GM12878 (cell line): ENCODE measurements at regions not wholly inside any gene's neighbourhood (a gene's known extent, or its start where the extent isn't known, plus 50 kb on each side); places are given as distances from the start of the nearest gene placed in this dataset.

Experiments used
- ATAC-seq: fragments of 200-7000 bp; cut with Tn5 transposase; 3 replicates; pipeline ENCODE4 v1.9.1; 2020; ENCODE audit warnings: mild to moderate bottlenecking, moderate library complexity
- BruUV-seq: library from RNA; stranded (reverse); fragments of 400-500 nt; replicated peaks from 2 replicates; lab custom pipeline; 2021; lab: Mats Ljungman, UMichigan
- CTCF ChIA-PET: fragments of 300-600 bp; sonication (Branson Sonifier 250); formaldehyde crosslinking; extraction: SDS; loops from one replicate; lab custom pipeline; 2021; ENCODE audit warnings: inconsistent platforms; lab: Yijun Ruan, JAX
- POLR2A ChIA-PET: fragments of 350-600 bp; formaldehyde crosslinking; extraction: SDS; loops from one replicate; lab custom pipeline; 2021; ENCODE audit warnings: inconsistent platforms; lab: Charles Lee
- RAD21 ChIA-PET: fragments of 300-600 bp; sonication (Branson Sonifier 250); formaldehyde crosslinking; loops from one replicate; lab custom pipeline; 2023; ENCODE audit warnings: antibody characterized with exemption; ENCODE audit not compliant: unreplicated experiment; lab: Charles Lee
- SMC1A ChIA-PET: fragments of 300-600 bp; sonication (Branson Sonifier 250); formaldehyde crosslinking; loops from one replicate; lab custom pipeline; 2023; ENCODE audit not compliant: unreplicated experiment, uncharacterized antibody; lab: Charles Lee
- DNase-seq: peaks from one replicate; pipeline ENCODE4 v3.0.0-alpha.2; 2011; ENCODE audit warnings: low read depth, low spot score
- FAIRE-seq: peaks from 3 replicates; lab custom pipeline; 2011; peaks lifted over from hg19 to GRCh38; lab: Jason Lieb, UNC
- H2AFZ ChIP-seq: 2 replicates; pipeline ENCODE4 v1.6.0; 2011; ENCODE audit warnings: low read depth, low read length, control low read depth; ENCODE audit not compliant: control insufficient read depth
- H3K27ac ChIP-seq: 2 replicates; pipeline ENCODE4 v1.5.1; 2011; ENCODE audit warnings: control low read depth; ENCODE audit not compliant: control insufficient read depth, insufficient read depth
- H3K27me3 ChIP-seq, 2 experiments: replicated peaks in 1 of 2; 2 replicates each; pipeline versions ENCODE4 v1.6.0 to v1.6.1; 2011; ENCODE audit warnings: low read length in 1 of 2; ENCODE audit not compliant: control insufficient read depth in 2 of 2, insufficient read depth in 2 of 2
- H3K36me3 ChIP-seq, 2 experiments: 2 replicates each; pipeline ENCODE4 v1.5.1; 2011; ENCODE audit warnings: low read length in 1 of 2; ENCODE audit not compliant: control insufficient read depth in 2 of 2, insufficient read depth in 2 of 2
- H3K4me1 ChIP-seq: 2 replicates; pipeline ENCODE4 v1.6.1; 2011; ENCODE audit warnings: mild to moderate bottlenecking, low read length, moderate library complexity, mixed read lengths; ENCODE audit not compliant: control insufficient read depth, insufficient read depth
- H3K4me2 ChIP-seq: 2 replicates; pipeline ENCODE4 v1.6.0; 2011; ENCODE audit warnings: control low read depth; ENCODE audit not compliant: control insufficient read depth, insufficient read depth
- H3K4me3 ChIP-seq: fragments of 200-600 bp; sonication (generic); 2 replicates; pipeline ENCODE4 v1.5.1; 2016
- H3K79me2 ChIP-seq: 2 replicates; pipeline ENCODE4 v1.6.0; 2011; ENCODE audit warnings: low read length; ENCODE audit not compliant: control insufficient read depth, insufficient read depth
- H3K9ac ChIP-seq: 2 replicates; pipeline ENCODE4 v1.8.0; 2011; ENCODE audit warnings: low read length, control low read depth, mixed read lengths; ENCODE audit not compliant: control insufficient read depth, insufficient read depth
- H3K9me3 ChIP-seq: replicated peaks from 3 replicates; pipeline ENCODE4 v1.5.1; 2011; ENCODE audit warnings: mild to moderate bottlenecking, low read length; ENCODE audit not compliant: control insufficient read depth, insufficient read depth
- H4K20me1 ChIP-seq: 2 replicates; pipeline ENCODE4 v1.6.0; 2011; ENCODE audit not compliant: control insufficient read depth, insufficient read depth
- BCL11A ChIP-seq: IDR thresholded peaks from 2 replicates; pipeline ENCODE4 v1.6.1; 2011; ENCODE audit warnings: low read depth, low read length
- BHLHE40 ChIP-seq, 2 experiments: fragments of 450-650 bp in 1 of 2; IDR thresholded peaks; 2 replicates each; pipeline ENCODE4 v1.6.1; 2011 to 2017; ENCODE audit warnings: low read depth in 2 of 2, borderline replicate concordance in 1 of 2, improper control_type of control experiment in 1 of 2, low read length in 1 of 2, mild to moderate bottlenecking in 1 of 2
- CHD4 ChIP-seq: fragments of 200-600 bp; sonication (generic); IDR thresholded peaks from 2 replicates; pipeline ENCODE4 v1.6.1; 2016; ENCODE audit warnings: mild to moderate bottlenecking
- IRF4 ChIP-seq: IDR thresholded peaks from 2 replicates; pipeline ENCODE4 v1.6.1; 2011; ENCODE audit warnings: low read depth, low read length
- MYC ChIP-seq: IDR thresholded peaks from 2 replicates; pipeline ENCODE4 v1.6.1; 2011; ENCODE audit warnings: mild to moderate bottlenecking, low read length, moderate library complexity, inconsistent platforms; ENCODE audit not compliant: insufficient read depth, insufficient replicate concordance, insufficient read length, severe bottlenecking
- NFIC ChIP-seq: IDR thresholded peaks from 2 replicates; pipeline ENCODE4 v1.6.1; 2012; ENCODE audit warnings: low read depth, mild to moderate bottlenecking, inconsistent platforms, low read length, moderate library complexity
- PAX8 ChIP-seq: fragments of 450-650 bp; IDR thresholded peaks from 2 replicates; pipeline ENCODE4 v1.6.1; 2017; ENCODE audit warnings: mild to moderate bottlenecking, moderate library complexity
- POLR2AphosphoS5 ChIP-seq: IDR thresholded peaks from 2 replicates; pipeline ENCODE4 v1.6.1; 2011; ENCODE audit warnings: mild to moderate bottlenecking, low read length, inconsistent platforms
- POU2F2 ChIP-seq: IDR thresholded peaks from 3 replicates; pipeline ENCODE4 v1.6.1; 2011; ENCODE audit warnings: low read depth, mild to moderate bottlenecking, low read length, borderline replicate concordance
- SP1 ChIP-seq: IDR thresholded peaks from one replicate; pipeline ENCODE4 v1.6.1; 2011; ENCODE audit warnings: low read depth, low read length
- TAF1 ChIP-seq: IDR thresholded peaks from 2 replicates; pipeline ENCODE4 v1.6.1; 2011; ENCODE audit warnings: mild to moderate bottlenecking, low read depth, low read length, borderline replicate concordance
- TBL1XR1 ChIP-seq: IDR thresholded peaks from 2 replicates; pipeline ENCODE4 v1.6.1; 2012; ENCODE audit warnings: low read depth, low read length, improper control_type of control experiment
- WRNIP1 ChIP-seq: IDR thresholded peaks from 2 replicates; pipeline ENCODE4 v1.6.1; 2011; ENCODE audit warnings: low read depth, low read length, improper control_type of control experiment, borderline replicate concordance
- YBX1 ChIP-seq: fragments of 450-650 bp; IDR thresholded peaks from 2 replicates; pipeline ENCODE4 v1.6.1; 2016; ENCODE audit warnings: antibody characterized with exemption
- WGBS: methylation state at CpG from one replicate; pipeline ENCODE4 v1.1.6; 2016; ENCODE audit warnings: low lambda C conversion rate; ENCODE audit not compliant: insufficient replicate concordance, insufficient coverage; ENCODE audit errors: missing lambda C conversion rate; 5-methylcytosine and 5-hydroxymethylcytosine counted together
- in situ Hi-C: fragments of 300-500 bp; cut with MboI; formaldehyde crosslinking; loops from 9 replicates; pipeline ENCODE4 v1.14.3; 2018; ENCODE audit warnings: mixed read lengths
- intact Hi-C: fragments of 100-400 bp; cut with micrococcal nuclease; formaldehyde crosslinking; loops from one replicate; pipeline ENCODE4 v1.14.2; 2022; ENCODE audit not compliant: unreplicated experiment
- TF ChIP-seq, protein P1 (sequence below): IDR thresholded peaks from 2 replicates; pipeline ENCODE4 v1.6.1; 2012; ENCODE audit warnings: mild to moderate bottlenecking, low read depth, low read length
- TF ChIP-seq, protein P2 (sequence below): fragments of 450-650 bp; IDR thresholded peaks from 2 replicates; pipeline ENCODE4 v1.6.1; 2017; ENCODE audit warnings: low read depth, mild to moderate bottlenecking, moderate library complexity
- TF ChIP-seq, protein P3 (sequence below): fragments of 150-350 bp; IDR thresholded peaks from 2 replicates; pipeline ENCODE4 v1.6.1; 2014; ENCODE audit warnings: mild to moderate bottlenecking, low read depth, low read length
- TF ChIP-seq, protein P4 (sequence below): IDR thresholded peaks from 2 replicates; pipeline ENCODE4 v1.6.1; 2012; ENCODE audit warnings: low read depth, low read length, improper control_type of control experiment

DNA sequence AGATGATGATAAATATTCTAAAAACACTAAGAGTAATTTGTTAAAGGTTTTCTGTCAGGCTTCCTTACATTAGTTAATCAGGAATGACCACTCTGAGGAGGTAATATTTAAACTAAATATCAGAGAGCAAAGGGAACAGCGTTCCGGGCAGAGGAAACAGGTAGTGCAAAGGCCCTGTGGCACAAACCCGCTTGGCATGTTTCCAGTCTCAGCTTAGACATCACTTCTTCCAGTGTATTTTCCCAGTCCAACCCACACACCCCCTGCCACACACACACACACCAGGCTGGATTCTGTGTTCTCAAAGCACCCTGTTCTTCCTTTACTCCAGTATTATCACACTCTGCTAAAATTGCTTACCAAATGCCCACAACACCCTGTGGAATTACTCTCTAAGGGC lies 247.1 kb downstream of the RPS29 start (continued):
- TF ChIP-seq, protein P1, sequence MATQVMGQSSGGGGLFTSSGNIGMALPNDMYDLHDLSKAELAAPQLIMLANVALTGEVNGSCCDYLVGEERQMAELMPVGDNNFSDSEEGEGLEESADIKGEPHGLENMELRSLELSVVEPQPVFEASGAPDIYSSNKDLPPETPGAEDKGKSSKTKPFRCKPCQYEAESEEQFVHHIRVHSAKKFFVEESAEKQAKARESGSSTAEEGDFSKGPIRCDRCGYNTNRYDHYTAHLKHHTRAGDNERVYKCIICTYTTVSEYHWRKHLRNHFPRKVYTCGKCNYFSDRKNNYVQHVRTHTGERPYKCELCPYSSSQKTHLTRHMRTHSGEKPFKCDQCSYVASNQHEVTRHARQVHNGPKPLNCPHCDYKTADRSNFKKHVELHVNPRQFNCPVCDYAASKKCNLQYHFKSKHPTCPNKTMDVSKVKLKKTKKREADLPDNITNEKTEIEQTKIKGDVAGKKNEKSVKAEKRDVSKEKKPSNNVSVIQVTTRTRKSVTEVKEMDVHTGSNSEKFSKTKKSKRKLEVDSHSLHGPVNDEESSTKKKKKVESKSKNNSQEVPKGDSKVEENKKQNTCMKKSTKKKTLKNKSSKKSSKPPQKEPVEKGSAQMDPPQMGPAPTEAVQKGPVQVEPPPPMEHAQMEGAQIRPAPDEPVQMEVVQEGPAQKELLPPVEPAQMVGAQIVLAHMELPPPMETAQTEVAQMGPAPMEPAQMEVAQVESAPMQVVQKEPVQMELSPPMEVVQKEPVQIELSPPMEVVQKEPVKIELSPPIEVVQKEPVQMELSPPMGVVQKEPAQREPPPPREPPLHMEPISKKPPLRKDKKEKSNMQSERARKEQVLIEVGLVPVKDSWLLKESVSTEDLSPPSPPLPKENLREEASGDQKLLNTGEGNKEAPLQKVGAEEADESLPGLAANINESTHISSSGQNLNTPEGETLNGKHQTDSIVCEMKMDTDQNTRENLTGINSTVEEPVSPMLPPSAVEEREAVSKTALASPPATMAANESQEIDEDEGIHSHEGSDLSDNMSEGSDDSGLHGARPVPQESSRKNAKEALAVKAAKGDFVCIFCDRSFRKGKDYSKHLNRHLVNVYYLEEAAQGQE = no peak
- TF ChIP-seq NFIC = no peak
- no peak for TF ChIP-seq CHD4
- TF ChIP-seq, protein P2, sequence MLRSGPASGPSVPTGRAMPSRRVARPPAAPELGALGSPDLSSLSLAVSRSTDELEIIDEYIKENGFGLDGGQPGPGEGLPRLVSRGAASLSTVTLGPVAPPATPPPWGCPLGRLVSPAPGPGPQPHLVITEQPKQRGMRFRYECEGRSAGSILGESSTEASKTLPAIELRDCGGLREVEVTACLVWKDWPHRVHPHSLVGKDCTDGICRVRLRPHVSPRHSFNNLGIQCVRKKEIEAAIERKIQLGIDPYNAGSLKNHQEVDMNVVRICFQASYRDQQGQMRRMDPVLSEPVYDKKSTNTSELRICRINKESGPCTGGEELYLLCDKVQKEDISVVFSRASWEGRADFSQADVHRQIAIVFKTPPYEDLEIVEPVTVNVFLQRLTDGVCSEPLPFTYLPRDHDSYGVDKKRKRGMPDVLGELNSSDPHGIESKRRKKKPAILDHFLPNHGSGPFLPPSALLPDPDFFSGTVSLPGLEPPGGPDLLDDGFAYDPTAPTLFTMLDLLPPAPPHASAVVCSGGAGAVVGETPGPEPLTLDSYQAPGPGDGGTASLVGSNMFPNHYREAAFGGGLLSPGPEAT = no peak
- TF ChIP-seq POLR2AphosphoS5 = no peak

DNA sequence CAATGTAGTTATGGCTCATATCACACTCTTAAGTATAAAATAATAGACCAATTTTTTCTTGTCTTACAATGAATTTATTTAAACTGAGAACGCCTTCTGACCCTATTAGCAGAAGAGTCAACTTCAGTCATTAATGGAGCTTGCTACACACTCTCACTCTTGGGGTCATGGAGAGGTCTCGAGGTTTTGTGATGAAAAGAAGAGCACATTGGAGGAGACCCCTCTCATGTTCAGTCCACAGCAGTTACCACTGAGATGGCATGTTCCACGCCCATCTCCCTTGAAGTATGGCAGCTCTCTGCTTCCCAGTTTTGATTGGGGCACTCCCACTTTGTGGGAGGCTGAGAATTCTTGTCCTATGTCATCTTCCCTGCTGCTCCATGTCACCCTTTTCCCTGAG lies 266.4 kb downstream of the RPS29 start:
- POLR2A ChIA-PET = no interaction called here
- BruUV-seq = no TSS peak
- in situ Hi-C loops = no loop called here
- TF ChIP-seq BCL11A = no peak
- TF ChIP-seq, protein P3, sequence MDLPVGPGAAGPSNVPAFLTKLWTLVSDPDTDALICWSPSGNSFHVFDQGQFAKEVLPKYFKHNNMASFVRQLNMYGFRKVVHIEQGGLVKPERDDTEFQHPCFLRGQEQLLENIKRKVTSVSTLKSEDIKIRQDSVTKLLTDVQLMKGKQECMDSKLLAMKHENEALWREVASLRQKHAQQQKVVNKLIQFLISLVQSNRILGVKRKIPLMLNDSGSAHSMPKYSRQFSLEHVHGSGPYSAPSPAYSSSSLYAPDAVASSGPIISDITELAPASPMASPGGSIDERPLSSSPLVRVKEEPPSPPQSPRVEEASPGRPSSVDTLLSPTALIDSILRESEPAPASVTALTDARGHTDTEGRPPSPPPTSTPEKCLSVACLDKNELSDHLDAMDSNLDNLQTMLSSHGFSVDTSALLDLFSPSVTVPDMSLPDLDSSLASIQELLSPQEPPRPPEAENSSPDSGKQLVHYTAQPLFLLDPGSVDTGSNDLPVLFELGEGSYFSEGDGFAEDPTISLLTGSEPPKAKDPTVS = no peak
- no peak for TF ChIP-seq POU2F2
- TF ChIP-seq PAX8 = no peak
- TF ChIP-seq YBX1 = no peak
- no peak for TF ChIP-seq MYC
- TF ChIP-seq, protein P4, sequence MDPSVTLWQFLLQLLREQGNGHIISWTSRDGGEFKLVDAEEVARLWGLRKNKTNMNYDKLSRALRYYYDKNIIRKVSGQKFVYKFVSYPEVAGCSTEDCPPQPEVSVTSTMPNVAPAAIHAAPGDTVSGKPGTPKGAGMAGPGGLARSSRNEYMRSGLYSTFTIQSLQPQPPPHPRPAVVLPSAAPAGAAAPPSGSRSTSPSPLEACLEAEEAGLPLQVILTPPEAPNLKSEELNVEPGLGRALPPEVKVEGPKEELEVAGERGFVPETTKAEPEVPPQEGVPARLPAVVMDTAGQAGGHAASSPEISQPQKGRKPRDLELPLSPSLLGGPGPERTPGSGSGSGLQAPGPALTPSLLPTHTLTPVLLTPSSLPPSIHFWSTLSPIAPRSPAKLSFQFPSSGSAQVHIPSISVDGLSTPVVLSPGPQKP = no peak
- TF ChIP-seq BHLHE40 (IDR thresholded peaks at IDR 0.05; ENCODE audit: borderline replicate concordance in 1 of 2, low read depth in 2 of 2, low read length in 1 of 2) = no peak
- no peak for TF ChIP-seq TAF1
- no peak for TF ChIP-seq IRF4
- no peak for TF ChIP-seq TBL1XR1
- TF ChIP-seq SP1 = no peak
- no peak for TF ChIP-seq WRNIP1

More for the DNA sequence above, 266.4 kb downstream of the RPS29 start:
- Histone ChIP-seq H3K9ac (no peak overlapping the region), H3K4me3 (no peak overlapping the region), H3K79me2 (no peaks in the 10 kb centered on the region), H3K36me3 (no peaks in the 10 kb centered on the region), H3K9me3 (no peaks in the 10 kb centered on the region), H2AFZ (no peak overlapping the region), H4K20me1 (no peaks in the 10 kb centered on the region), H3K27me3 (no peaks in the 10 kb centered on the region; a peak in 1 of 4 replicates), H3K4me2 (no peak overlapping the region), H3K27ac (no peak overlapping the region), H3K4me1 (no peaks in the 10 kb centered on the region)
- FAIRE-seq = no peak
- ChIA-PET CTCF (no interaction called here), SMC1A (no interaction called here), RAD21 (no interaction called here)
- 24% methylated on average over 3 of the region's 3 CpGs for WGBS
- no peak for ATAC-seq
- intact Hi-C loops = no loop called here
- DNase-seq = no peak
